NAMALWA (cell line): ENCODE measurements at regions not wholly inside any gene's neighbourhood (a gene's known extent, or its start where the extent isn't known, plus 50 kb on each side); places are given as distances from the start of the nearest gene placed in this dataset.
"Not testable (repeated sequence)": the region's sequence is repeated elsewhere in the genome, so short reads cannot be mapped to it uniquely, and the experiment has no call there.

ENCODE experiments used
- DNase-seq: peaks from one replicate; pipeline ENCODE4 v3.0.0-alpha.2; 2015; ENCODE audit warnings: low spot score

DNA sequence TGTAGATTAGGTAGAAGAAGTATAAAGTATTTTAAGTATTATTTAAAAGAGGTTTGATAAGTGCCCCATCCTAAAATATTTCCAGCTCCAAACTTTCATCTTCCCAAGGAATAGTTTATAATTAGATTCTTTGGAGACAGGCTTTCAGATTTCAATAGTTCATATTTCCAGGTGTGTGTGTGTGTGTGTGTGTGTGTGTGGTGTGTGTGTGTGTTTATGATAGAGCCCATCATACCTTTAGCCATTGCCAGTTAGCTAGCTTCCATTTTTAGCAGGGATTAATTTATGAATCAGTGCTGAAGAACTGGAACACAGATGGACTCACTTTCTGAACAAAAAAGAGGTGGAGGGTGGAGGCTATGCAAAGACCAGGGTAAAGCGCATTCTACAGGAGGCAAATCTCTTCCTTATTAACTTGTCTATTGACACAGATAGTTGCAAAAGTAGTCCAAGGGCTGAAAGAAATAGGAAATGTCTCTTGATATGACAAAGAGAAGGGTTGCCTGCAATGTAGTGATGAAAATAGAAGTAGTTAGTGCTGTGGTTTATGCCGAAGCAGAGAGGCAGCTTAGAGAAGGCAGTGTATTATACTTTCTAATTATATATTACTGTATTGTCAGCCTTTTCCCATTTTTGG, 301.1 kb downstream of the MAN2A1 start:
- no peak for DNase-seq

DNA sequence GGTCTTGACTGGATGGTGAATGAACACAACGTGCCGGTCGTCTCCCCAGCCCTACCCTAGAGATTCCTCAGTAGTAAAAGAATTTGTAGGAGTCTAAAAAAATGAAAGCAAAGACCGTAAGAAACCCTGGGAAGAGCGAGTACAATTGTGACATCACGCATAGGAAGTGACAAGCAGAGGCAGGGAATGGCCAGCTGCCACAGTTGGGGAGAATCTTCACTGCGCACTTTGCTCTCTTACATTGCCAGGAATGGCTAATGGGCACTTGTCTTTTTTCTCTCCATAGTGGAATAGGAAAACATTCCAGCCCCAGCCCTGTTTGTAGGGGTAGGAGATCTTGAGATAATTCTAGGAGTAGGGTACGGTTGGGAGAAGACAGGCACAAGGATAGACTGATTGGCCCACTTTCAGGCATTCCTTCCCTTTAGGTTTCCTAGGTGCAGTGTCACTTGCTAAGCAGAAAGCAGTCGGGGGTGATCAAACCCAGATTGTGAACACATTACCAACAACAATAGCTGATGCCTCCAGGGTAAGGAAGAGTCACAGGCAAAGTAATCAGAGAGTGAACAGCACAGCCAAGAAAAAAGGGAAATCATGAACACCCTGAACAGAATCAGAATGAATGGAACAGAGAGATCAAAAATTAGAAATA, 302.7 kb downstream of the MAN2A1 start:
- no peak for DNase-seq

DNA sequence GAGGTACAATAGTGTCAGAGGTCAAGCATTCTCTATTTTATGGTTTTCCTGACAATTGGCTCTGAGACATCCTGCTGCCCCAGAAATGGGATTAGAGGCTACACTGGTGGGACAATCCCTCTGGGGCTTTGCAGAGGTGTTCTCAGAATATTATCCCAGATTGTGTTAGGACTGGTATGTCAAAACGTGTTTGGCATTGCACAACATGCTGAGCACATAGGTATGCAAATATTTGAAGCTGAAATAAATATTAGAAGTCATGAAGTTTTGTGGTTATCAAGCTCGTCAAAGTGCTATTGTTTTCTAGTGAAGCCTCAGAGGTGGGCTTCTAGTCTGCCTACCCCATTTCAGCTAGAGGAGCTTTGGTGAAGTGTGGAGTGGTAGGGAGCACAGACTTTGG, 304.4 kb downstream of the MAN2A1 start:
- DNase-seq: no peak

DNA sequence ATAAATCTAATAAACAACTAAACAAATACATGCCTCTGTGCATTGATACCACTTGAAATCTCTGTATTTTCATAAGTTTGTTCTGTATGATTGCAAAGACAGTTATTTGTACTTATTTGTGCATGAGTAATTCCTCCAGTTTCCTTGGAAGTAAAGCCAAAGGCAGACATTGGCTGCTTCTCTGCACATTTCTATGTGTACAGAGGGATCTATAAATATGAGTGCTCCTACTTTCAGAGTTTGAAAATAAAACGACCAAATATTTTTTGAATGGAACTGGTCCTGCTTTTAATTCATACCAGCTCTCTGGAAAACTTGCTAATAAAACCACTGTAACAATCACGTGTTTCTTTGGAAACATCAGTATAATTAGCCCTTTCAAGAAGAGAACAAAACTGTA, 306.5 kb downstream of the MAN2A1 start:
- DNase-seq: no peak

DNA sequence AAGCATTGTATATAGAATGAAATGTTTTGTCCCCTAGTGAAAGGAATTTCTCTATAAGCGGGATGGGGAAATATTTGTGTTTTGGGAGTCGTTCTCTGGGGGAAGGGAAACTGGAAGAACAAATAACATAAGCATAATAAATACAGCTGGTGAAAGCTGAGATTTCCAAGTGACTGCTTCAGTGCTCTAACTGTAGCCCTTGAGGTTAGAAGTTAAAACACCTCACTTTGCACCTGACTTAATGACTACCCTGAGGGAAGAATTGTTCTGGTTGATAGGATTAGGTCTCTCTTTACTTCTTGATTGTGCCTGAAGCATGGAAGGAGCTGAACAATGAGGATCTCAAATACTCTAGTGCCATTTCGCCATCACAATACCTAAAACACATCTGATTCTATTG, 307.4 kb downstream of the MAN2A1 start:
- DNase-seq: no peak

DNA sequence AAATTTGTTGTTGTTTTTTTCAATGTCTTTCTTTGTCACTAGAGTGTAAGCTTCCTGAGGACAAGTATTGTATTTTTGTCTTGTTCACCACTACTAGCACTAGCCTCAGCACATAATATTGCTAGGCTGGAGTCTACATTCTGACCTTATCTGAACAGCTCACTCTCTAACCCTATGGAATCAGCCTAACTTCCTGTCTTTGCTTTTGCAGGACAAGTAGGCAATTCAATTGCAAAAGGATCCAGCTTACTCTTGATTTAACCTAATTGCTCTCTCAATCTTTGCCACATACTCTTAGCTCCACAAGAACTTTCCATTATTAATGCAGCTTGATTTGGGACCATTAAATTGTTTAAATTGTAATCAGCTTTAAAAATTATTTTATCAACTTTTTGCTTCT, 308.5 kb downstream of the MAN2A1 start:
- DNase-seq: no peak

DNA sequence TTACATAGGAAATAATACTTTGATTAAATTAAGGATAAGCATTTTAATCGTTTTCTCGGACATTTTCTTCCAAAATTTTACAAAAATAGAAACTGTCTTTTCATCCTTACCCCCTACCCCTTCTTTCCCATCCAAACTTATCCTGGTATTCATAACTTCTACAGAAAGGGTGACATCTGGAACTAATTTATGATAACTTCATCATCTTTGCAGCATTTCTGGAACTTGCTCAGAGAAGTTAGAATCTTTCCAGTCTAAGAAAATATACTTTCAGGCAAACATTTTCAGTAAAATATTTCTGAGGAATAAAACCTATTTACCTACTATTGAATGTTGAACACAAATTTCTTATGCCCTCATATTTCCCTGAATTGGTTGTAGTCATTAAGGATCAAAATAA, 309.0 kb downstream of the MAN2A1 start:
- no peak for DNase-seq

DNA sequence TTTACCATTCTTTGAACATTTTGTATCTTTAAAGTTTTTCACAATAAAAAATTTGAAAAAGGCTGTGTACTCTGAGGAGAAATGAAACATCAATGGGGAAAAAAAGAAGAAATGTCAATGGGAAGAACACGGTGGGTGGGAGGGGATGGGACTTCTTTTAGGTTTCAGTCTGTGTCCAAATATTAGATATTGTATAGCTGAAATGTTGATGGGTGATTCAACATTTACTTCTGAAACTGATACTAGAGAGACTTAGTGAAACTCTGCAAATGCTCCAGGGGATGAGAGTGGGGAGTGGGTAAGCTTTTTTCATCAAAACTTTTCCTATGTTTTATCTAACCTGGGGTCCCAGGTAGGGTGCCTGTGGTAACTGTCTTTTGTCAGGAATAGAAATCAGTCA, 311.9 kb downstream of the MAN2A1 start:
- DNase-seq: no peak

DNA sequence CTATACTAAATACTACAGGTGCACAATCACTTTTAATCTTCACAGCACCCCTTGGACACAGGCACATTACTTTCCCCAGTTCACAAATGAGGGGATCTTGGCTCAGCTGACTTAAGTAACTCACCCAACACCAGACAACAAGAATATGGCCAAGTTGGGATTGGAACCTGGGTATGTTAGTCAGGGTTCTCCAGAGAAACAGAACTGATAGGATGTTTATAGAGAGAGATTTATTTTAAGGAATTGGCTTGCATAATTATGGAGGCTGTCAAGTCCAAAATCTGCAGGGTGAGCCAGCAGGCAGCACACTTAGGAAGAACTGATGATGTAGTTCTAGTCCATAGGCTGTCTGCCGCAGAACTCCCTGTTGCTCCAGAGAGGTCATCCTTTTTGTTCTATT, 312.9 kb downstream of the MAN2A1 start:
- DNase-seq: no peak

DNA sequence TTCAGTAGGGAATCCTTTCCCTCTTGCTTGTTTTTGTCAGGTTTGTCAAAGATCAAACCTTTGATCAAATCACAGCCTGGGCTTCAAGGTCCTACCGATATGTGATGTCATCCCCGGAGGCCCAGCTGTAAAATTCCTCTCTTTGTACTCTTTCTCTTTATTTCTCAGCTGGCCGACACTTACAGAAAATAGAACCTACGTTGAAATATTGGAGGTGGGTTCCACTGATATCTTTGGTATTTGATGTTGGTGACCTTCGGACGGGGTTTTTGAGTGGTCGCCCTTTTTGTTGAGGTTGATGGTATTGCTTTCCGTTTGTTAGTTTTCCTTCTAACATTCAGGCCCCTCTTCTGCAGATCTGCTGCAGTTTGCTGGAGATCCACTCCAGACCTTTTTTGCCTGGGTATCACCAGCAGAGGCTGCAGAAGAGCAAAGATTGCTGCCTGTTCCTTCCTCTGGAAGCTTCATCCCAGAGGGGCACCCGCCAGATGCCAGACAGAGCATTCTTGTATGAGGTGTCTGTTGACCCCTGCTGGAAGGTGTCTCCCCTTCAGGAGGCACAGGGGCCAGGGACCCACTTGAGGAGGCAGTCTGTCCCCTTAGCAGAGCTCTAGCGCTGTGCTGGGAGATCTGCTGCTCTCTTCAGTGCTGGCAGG, 316.3 kb downstream of the MAN2A1 start:
- DNase-seq: not testable (repeated sequence)

DNA sequence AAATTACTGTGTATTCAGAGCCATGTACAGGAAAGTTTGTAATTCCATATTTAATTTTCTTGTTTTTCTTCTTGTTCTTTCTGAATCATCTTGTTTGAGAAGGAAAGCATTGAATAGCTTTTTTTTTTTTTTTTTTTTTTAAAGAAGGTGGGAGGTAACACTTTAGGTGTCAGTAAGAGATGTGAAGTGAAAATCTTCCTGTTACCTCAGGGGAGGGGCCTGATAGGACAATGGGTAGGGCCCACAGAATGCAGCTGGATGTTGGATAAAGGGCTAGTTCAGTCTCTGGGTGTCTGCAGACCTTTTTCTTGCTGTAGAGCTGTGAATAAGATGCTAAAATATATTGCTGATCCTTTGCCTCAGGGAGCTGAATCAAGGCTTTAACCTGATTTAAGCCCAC, 317.4 kb downstream of the MAN2A1 start:
- DNase-seq: no peak

DNA sequence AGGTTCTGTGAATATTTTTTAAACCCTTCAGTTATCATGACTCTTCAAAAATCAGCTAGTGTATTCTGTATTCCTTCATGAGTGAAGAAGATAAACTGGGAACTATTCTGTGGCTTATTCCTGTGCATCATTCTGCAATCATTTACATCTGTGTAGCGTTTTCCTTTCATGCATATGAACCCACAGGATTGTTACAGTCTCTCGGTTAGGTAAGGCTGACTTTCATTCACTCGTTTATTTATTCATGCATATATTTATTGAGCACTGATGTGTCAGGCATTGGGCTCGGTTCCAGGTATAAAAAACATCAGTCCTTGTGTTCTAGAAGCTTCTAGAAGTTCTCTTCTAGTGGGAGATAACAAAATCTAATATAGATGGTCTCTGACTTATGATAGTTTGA, 318.4 kb downstream of the MAN2A1 start:
- DNase-seq: no peak

DNA sequence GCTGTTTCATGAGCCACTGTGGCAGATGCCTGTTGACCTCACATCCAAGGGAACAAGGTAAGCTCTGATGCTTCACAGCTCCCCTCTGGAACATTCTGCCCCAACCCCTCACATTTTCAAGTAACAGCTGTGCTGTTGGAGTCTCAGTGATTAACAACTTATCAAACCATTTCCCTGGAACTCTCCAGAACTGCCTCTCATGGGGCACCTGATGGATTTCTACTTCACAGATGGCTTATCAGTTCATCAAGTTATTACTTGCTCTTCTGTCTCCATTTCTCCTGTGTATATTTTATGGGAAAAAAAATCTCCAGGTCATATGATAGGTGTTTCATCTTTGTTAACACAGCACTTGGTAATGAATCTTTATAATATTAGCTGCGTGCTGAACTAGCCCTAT, 322.4 kb downstream of the MAN2A1 start:
- DNase-seq: no peak

DNA sequence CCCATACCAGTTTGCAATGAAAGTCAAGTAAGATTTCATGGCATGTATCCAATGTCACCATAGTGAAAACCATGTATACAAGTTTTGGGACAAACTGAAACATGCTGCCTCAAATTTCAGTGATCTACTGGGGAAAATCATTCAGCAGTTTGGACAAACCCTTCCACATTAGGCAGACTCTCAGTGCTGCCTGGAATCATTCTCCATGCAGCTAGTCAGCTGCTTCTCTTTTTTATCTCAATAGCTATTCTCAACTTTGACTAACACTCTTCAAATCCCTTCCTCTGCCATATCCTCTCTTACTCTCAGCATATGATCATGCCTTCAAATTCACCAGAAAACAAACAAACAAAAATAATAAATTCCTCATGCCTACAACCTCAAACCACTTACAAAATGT, 323.3 kb downstream of the MAN2A1 start:
- no peak for DNase-seq

DNA sequence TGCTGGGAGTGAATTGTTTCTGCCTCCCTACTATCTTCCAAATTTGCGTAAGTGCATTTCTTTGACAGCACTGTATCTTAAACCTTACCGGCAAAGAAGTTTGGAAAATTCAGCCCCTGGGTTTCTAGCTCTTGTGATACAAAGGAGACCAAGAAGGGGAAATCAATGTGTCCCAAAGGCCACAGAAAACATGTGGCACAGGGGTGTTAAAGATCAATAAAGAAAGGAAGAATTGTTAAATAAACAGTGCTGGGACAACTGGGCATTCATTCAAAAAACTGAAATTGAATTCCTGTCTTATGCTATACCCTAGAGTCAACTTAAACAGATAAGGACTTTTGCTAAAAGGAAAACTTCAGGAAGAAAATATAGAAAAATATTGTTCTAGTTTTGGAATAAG, 328.1 kb downstream of the MAN2A1 start:
- DNase-seq: no peak

DNA sequence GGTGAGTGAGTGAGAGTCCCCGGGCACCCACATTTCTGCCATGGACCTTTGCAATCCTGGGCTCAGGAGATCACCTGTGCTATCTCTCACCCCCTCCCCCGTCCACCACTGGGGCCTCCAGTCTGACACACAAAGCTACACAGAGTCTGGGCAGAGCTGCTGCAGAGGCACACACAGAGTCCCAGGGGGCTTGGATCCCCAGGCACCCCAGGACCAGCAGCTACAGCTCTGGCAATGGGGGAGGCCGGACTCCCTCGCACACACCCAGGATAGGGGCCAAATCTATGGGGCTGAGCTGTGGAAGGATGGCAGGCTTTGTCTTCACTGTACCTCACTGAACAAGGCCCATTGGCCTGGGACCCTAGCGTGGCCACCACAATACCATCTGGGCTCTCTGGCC, 328.8 kb downstream of the MAN2A1 start:
- no peak for DNase-seq

DNA sequence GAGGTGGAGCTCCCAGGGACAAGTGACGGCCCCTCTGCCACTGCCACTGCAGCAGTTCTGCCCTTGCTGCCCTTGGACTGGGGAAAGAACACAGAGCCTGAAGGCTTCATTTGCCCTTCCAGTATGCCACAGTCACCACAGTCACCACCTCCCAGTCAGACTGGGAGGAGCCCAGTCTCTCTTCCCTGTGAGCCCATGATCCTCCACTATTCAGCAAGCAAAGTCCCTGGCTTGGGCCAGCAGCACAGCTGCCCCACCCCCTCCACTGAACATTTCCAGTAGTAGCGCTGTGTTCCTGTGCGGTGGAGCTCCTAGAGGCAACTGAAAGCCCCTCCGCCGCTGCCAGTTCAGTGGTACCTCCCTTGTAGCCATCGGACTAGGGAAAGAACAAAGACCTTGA, 329.4 kb downstream of the MAN2A1 start:
- DNase-seq: no peak

DNA sequence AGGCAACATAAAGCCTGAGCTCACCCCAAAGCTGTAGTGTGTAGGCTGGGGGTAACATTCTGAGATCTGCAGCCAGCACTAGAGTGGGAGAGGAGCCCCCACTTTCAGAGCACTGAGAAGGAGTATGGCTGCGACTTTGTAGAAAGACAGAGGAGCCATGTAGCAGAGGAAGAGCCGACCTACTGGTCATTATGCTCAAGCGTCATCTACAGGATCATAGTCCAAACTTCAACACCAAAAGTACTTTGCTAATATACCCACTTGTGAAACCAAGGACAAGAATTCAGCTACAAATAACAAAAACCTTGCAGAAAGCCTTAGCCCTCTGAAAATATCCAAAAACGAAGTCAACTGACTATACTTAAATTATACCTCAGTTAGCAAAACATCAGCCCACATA, 330.1 kb downstream of the MAN2A1 start:
- no peak for DNase-seq

DNA sequence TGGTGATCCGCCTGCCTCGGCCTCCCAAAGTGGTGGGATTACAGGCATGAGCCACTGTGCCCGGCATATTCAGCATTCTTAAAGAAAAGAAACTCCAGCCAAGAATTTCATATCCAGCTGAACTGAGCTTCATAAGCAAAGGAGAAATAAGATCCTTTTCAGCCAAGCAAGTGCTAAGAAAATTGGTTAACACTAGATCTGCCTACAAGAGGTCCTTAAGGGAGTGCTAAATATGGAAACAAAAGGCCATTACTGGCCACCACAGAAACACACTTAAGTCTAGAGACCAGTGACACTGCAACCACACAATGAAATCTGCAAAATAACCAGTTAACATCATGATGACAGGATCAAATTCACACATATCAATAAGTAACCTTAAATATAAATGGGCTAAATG, 331.5 kb downstream of the MAN2A1 start:
- DNase-seq: no peak

DNA sequence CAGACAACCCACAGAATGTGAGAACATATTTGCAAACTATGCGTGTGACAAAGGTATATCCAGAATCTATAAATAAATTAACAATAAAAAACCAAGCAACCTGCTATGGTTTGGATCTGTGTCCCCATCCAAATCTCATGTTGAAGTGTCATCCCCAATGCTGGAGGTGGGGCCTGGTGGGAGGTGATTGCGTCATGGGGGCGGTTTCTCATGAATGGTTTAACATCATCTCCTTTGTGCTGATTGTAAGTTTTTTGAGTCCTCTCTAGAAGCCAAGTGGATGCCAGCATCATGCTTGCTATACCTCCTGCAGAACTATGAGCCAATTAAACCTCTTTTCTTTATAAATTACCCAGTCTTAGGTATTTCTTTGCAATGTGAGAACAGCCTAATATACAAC, 335.4 kb downstream of the MAN2A1 start:
- no peak for DNase-seq

DNA sequence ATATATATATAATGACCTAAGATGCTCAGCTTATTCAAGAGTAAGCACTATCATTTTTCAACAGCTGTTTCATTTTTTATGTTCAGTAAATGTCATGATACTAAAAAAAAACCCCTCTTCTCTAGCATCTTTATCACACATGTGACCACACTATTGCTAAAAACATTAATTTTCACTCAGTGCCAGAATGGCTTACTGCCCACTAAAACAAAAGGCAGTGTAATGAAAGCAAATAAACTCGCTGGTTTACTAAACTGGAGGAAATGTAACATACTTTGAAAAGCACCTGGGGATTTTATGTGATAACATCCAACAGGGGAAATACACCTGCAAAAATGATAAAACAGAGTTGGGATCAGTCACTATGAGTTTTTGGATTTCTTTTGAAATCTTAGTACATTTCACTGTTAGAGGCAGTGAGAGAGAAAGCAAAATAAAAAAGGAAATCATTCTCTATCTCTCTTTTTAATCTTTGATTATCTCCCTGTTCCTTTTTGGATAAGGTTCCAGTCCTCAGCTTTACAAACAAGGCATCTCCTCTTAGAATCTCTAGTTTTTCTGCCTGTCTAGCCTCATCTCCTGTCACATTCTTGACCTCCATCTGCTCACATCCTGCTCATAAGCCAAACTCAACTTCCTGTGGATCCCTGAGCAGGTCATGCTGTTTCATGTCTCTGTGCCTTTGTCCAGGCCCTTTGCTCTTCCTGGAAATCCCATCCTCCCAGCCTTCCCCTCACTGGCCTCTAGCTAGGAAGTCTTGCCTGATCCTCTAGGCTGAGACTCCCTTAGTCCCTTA, 338.0 kb downstream of the MAN2A1 start:
- no peak for DNase-seq

DNA sequence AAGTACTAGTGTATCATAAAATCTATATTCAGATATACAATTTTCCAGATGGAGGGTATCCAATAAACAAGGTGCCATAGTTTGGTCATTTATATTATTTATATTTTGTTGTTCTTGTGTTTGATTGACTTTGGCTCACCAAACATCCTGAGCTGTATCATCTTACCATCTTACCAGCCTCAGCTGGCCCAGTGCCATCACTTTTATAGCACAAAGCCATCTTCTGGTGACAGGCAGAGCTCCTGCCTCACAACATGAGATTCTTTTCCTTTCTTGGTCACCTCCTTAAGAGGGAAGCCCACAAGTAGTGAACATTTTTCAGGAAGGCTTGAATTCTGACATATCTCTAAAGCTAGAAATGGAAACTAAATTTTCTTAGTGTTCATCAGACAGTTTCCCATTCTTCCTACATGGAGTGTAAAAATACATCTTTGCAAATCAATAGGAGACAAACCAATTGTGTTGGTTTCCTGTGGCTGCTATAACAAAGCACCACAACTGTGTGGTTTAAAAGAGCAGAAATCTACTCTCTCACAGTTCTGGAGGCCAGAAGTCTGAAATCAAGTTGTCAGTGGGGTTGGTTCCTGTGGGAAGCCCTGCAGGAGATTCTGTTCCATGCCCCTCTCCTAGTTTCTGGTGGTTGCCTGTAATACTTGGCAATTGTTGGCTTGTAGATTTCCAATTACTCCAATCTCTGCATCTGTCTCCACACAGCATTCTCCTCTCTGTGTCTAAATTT, 341.8 kb downstream of the MAN2A1 start:
- no peak for DNase-seq
